Trophoblast cell (in vitro differentiated cells and primary cell): ENCODE measurements at regions not wholly inside any gene's neighbourhood (a gene's known extent, or its start where the extent isn't known, plus 50 kb on each side); places are given as distances from the start of the nearest gene placed in this dataset.

ENCODE experiments used
- DNase-seq, 2 donors: peaks; one replicate each; pipeline ENCODE4 v3.0.0-alpha.2; 2016
- H2AFZ ChIP-seq: 2 replicates; pipeline ENCODE4 v1.6.1; 2013; ENCODE audit warnings: low read length, moderate library complexity, mild to moderate bottlenecking; ENCODE audit not compliant: insufficient read depth, poor library complexity
- H2AK5ac ChIP-seq: 2 replicates; pipeline ENCODE4 v1.6.1; 2013; ENCODE audit warnings: mild to moderate bottlenecking, low read length
- H2BK120ac ChIP-seq: 2 replicates; pipeline ENCODE4 v1.6.1; 2013; ENCODE audit warnings: low read length, mild to moderate bottlenecking, moderate library complexity; ENCODE audit not compliant: insufficient read depth, poor library complexity
- H2BK12ac ChIP-seq: 2 replicates; pipeline ENCODE4 v1.6.1; 2013; ENCODE audit warnings: mild to moderate bottlenecking, low read length, moderate library complexity
- H2BK5ac ChIP-seq: 2 replicates; pipeline ENCODE4 v1.6.1; 2013; ENCODE audit warnings: low read length, low read depth, moderate library complexity, mild to moderate bottlenecking; ENCODE audit not compliant: poor library complexity
- H3K14ac ChIP-seq: 2 replicates; pipeline ENCODE4 v1.6.1; 2013; ENCODE audit warnings: mild to moderate bottlenecking, low read length
- H3K18ac ChIP-seq: 2 replicates; pipeline ENCODE4 v1.6.1; 2013; ENCODE audit warnings: mild to moderate bottlenecking, low read length
- H3K23ac ChIP-seq: 2 replicates; pipeline ENCODE4 v1.6.1; 2013; ENCODE audit warnings: low read length
- H3K27ac ChIP-seq: 2 replicates; pipeline ENCODE4 v1.5.1; 2013; ENCODE audit warnings: low read depth, mild to moderate bottlenecking, inconsistent platforms, low read length, moderate library complexity
- H3K27me3 ChIP-seq: 2 replicates; pipeline ENCODE4 v1.6.1; 2013; ENCODE audit warnings: inconsistent platforms, mild to moderate bottlenecking, low read length, moderate library complexity; ENCODE audit not compliant: insufficient read depth
- H3K36me3 ChIP-seq, 2 experiments: 1 replicate in 1 of 2; 2 replicates in 1 of 2; pipeline ENCODE4 v1.6.1; 2013; ENCODE audit warnings: low read length in 2 of 2, mild to moderate bottlenecking in 2 of 2, moderate library complexity in 1 of 2; ENCODE audit not compliant: insufficient read depth in 2 of 2, control insufficient read depth in 1 of 2
- H3K4ac ChIP-seq: 2 replicates; pipeline ENCODE4 v1.6.1; 2013; ENCODE audit warnings: low read depth, mild to moderate bottlenecking, low read length, moderate library complexity
- H3K4me1 ChIP-seq, 2 experiments: 1 replicate in 1 of 2; 2 replicates in 1 of 2; pipeline ENCODE4 v1.6.1; 2013; ENCODE audit warnings: low read length in 2 of 2, mild to moderate bottlenecking in 2 of 2, moderate library complexity in 1 of 2; ENCODE audit not compliant: insufficient read depth in 2 of 2, control insufficient read depth in 1 of 2
- H3K4me2 ChIP-seq: 2 replicates; pipeline ENCODE4 v1.6.1; 2013; ENCODE audit warnings: inconsistent platforms, mild to moderate bottlenecking, low read length, moderate library complexity
- H3K4me3 ChIP-seq: 2 replicates; pipeline ENCODE4 v1.5.1; 2013; ENCODE audit warnings: mild to moderate bottlenecking, low read depth, low read length, inconsistent platforms
- H3K79me1 ChIP-seq: one replicate; pipeline ENCODE4 v1.6.1; 2013; ENCODE audit warnings: low read length
- H3K79me2 ChIP-seq: 2 replicates; pipeline ENCODE4 v1.6.1; 2013; ENCODE audit warnings: low read length, mild to moderate bottlenecking; ENCODE audit not compliant: control insufficient read depth, insufficient read depth, poor library complexity
- H3K9ac ChIP-seq: 2 replicates; pipeline ENCODE4 v1.6.1; 2013; ENCODE audit warnings: mild to moderate bottlenecking, low read length
- H3K9me3 ChIP-seq: 2 replicates; pipeline ENCODE4 v1.6.1; 2013; ENCODE audit warnings: low read depth, mild to moderate bottlenecking, control low read depth, inconsistent platforms, low read length; ENCODE audit not compliant: insufficient read depth
- H4K12ac ChIP-seq: 2 replicates; pipeline ENCODE4 v1.6.1; 2013; ENCODE audit warnings: low read depth, mild to moderate bottlenecking, low read length, moderate library complexity
- H4K8ac ChIP-seq: 2 replicates; pipeline ENCODE4 v1.6.1; 2013; ENCODE audit warnings: low read depth, mild to moderate bottlenecking, low read length, moderate library complexity
- H4K91ac ChIP-seq: one replicate; pipeline ENCODE4 v1.6.1; 2013; ENCODE audit warnings: low read depth, mild to moderate bottlenecking, low read length, moderate library complexity
- WGBS: extraction: QIAGEN DNeasy Blood & Tissue Kit; methylation state at CpG from one replicate; pipeline ENCODE4 v1.1.7; 2013; ENCODE audit warnings: missing lambda C conversion rate; ENCODE audit not compliant: insufficient read length, insufficient coverage; ENCODE audit errors: extremely low coverage; 5-methylcytosine and 5-hydroxymethylcytosine counted together

GRCh38 chr12:124153392-124153791 lies 141.5 kb upstream of the RFLNA start:
- H3K27ac ChIP-seq, result no peak overlapping the region
- no peak overlapping the region for H2AK5ac ChIP-seq
- H3K4me2 ChIP-seq, result no peak overlapping the region
- H3K9ac ChIP-seq, result no peak overlapping the region
- H3K79me2 ChIP-seq, result no peaks in the 10 kb centered on the region
- no peak overlapping the region for H4K12ac ChIP-seq
- H3K27me3 ChIP-seq, result no peaks in the 10 kb centered on the region
- H3K14ac ChIP-seq, result no peak overlapping the region
- H2BK120ac ChIP-seq, result no peak overlapping the region
- H4K91ac ChIP-seq, result no peak overlapping the region
- H2AFZ ChIP-seq, result no peak overlapping the region
- H3K79me1 ChIP-seq, result no peaks in the 10 kb centered on the region
- H3K23ac ChIP-seq, result no peak overlapping the region
- no peak overlapping the region for H3K4ac ChIP-seq
- no peaks in the 10 kb centered on the region for H3K36me3 ChIP-seq
- no peak overlapping the region for H4K8ac ChIP-seq
- no CpG with 5 or more reads among the region's 2 CpGs for WGBS
- peaks cover 0 to 4% of the 10 kb centered on the region in 2 experiments for H3K4me1 ChIP-seq
- no peak overlapping the region for H3K18ac ChIP-seq
- H3K4me3 ChIP-seq, result no peak overlapping the region
- no peak for DNase-seq
- no peak overlapping the region for H2BK12ac ChIP-seq
- peaks cover 1% of the 10 kb centered on the region for H3K9me3 ChIP-seq
- no peak overlapping the region for H2BK5ac ChIP-seq

GRCh38 chr12:124157406-124157805 lies 137.5 kb upstream of the RFLNA start:
- Histone ChIP-seq H3K4ac (no peak overlapping the region), H3K27me3 (no peaks in the 10 kb centered on the region), H4K12ac (no peak overlapping the region), H3K4me3 (no peak overlapping the region), H3K18ac (no peak overlapping the region), H4K8ac (no peak overlapping the region), H3K23ac (no peak overlapping the region), H2AK5ac (no peak overlapping the region), H3K36me3 (no peaks in the 10 kb centered on the region), H3K4me1 (peaks cover 7 to 11% of the 10 kb centered on the region in 2 experiments), H3K9me3 (peaks cover 2% of the 10 kb centered on the region), H3K14ac (no peak overlapping the region), H2BK12ac (no peak overlapping the region), H2AFZ (no peak overlapping the region), H2BK120ac (no peak overlapping the region), H3K79me2 (no peaks in the 10 kb centered on the region), H4K91ac (no peak overlapping the region), H3K9ac (no peak overlapping the region), H3K4me2 (no peak overlapping the region), H3K27ac (no peak overlapping the region), H3K79me1 (no peaks in the 10 kb centered on the region), H2BK5ac (no peak overlapping the region)
- no CpG with 5 or more reads among the region's 7 CpGs for WGBS
- DNase-seq, result no peak

GRCh38 chr12:124159655-124160054 lies 135.2 kb upstream of the RFLNA start:
- no peak overlapping the region for H3K23ac ChIP-seq
- H2AK5ac ChIP-seq, result no peak overlapping the region
- H2BK12ac ChIP-seq, result no peak overlapping the region
- H3K36me3 ChIP-seq, result no peaks in the 10 kb centered on the region
- H2AFZ ChIP-seq, result no peak overlapping the region
- H3K27me3 ChIP-seq, result no peaks in the 10 kb centered on the region
- no peak overlapping the region for H3K18ac ChIP-seq
- no peak overlapping the region for H3K27ac ChIP-seq
- peaks cover 7 to 11% of the 10 kb centered on the region in 2 experiments for H3K4me1 ChIP-seq
- H2BK120ac ChIP-seq, result no peak overlapping the region
- no peak overlapping the region for H3K14ac ChIP-seq
- H4K12ac ChIP-seq, result no peak overlapping the region
- DNase-seq, result no peak
- no peaks in the 10 kb centered on the region for H3K79me1 ChIP-seq
- WGBS, result no CpG with 5 or more reads among the region's 9 CpGs
- no peak overlapping the region for H4K8ac ChIP-seq
- H3K79me2 ChIP-seq, result no peaks in the 10 kb centered on the region
- H3K4me2 ChIP-seq, result no peak overlapping the region
- no peak overlapping the region for H3K9ac ChIP-seq
- no peak overlapping the region for H3K4ac ChIP-seq
- no peak overlapping the region for H2BK5ac ChIP-seq
- H4K91ac ChIP-seq, result no peak overlapping the region
- peaks cover 6% of the 10 kb centered on the region for H3K9me3 ChIP-seq
- no peak overlapping the region for H3K4me3 ChIP-seq

- no peak overlapping the region for H2BK5ac ChIP-seq
- H2AFZ ChIP-seq, result no peak overlapping the region
- H3K14ac ChIP-seq, result no peak overlapping the region
- no peak overlapping the region for H3K4me2 ChIP-seq
- no peak overlapping the region for H4K91ac ChIP-seq
- no peaks in the 10 kb centered on the region for H3K36me3 ChIP-seq
- no CpG with 5 or more reads among the region's 11 CpGs for WGBS
- no peak overlapping the region for H3K18ac ChIP-seq
- no peaks in the 10 kb centered on the region for H3K79me1 ChIP-seq
- H3K23ac ChIP-seq, result no peak overlapping the region
- no peaks in the 10 kb centered on the region for H3K79me2 ChIP-seq
- no peak overlapping the region for H3K27ac ChIP-seq
- H2AK5ac ChIP-seq, result no peak overlapping the region
- H3K27me3 ChIP-seq, result no peaks in the 10 kb centered on the region
- H2BK12ac ChIP-seq, result no peak overlapping the region
- no peak overlapping the region for H3K4ac ChIP-seq
- peaks cover 4% of the 10 kb centered on the region for H3K9me3 ChIP-seq
- H3K4me1 ChIP-seq, result peaks cover 7 to 11% of the 10 kb centered on the region in 2 experiments
- no peak overlapping the region for H4K12ac ChIP-seq
- H2BK120ac ChIP-seq, result no peak overlapping the region
- no peak overlapping the region for H3K9ac ChIP-seq
- no peak overlapping the region for H4K8ac ChIP-seq
- no peak for DNase-seq
- H3K4me3 ChIP-seq, result no peak overlapping the region
These were observed 134.7 kb upstream of the RFLNA start for GRCh38 chr12:124160097-124160756.
